ENCODE measurements at regions not wholly inside any gene's neighbourhood (a gene's known extent, or its start where the extent isn't known, plus 50 kb on each side); places are given as distances from the start of the nearest gene placed in this dataset.

DNA sequence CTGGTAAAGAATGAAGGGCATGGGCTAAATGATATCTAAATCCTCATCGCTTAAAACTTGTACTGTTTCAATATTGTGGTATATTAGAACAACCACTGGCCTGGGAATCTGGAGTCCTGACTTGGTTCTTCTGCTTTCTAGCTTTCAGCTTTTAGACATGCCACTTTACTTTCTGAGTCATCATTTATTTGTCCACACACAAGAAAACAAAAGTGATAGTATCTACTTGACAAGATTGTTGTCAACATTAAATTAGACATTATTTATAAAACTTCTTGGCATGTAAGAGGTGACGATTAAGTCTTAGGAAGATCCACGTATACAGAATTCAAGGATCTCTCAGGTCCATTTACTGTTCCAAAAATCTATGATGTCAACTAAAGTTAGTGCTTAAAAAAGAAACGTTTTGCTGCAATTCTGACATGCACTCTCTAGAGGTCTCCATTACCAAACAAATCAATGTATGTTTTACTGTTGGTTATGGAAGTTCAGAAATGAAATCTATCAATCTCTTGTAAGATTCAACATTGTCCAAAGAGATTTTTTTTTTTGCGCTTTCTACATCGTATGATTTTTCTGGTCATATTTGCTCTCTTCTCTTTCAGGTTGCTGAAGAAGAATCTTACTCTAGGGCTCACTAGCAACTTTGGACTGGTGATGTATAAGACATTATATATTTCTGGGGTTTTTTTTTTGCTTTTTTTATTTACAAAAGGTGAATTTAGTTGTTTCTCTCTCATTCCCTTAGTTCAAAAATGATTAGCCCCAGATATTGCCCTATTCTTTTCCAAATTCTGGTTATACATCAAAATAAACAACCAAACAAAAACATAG, 53.6 kb upstream of the DYNC1I1 start:
- DNase-seq (ENCODE audit: extremely low read depth, low read depth), result peak; percentile 19

DNA sequence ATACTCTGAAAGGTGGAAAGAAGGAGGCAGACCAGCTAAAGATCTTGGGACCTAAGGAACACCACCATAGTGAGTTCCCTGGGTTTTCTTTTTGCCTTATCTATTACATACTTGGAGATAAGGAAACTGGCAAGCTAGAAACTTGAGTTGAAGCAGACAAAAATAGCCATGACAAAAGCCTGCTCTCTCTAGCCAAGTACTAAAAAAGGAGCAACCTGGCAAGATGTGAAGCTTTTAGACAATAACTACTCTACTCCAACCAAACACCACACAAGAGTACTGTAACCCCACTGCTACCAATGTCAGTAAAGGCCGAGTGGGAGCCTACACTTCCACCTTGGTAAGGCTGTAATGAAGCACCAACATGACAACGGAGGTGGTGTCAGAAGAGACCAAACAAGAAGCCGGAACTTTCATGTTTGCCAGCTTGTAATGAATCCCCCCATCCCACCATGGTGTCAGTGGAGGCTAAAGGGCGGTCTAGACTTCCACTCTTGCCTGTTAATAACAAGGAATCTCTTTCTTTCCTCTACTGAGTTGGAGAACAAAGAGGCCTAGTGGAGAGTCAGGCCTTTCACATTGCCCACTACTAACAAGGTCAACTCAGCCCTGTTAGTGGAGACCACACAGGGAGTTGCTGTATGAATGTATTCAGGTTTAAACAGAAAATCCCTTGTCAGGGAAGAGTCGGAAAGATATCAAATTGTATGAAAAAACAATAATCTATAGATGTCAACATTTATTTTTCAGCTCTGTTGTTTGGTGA, 55.8 kb upstream of the DYNC1I1 start:
- no peak for DNase-seq (ENCODE audit: extremely low read depth, low read depth)

DNA sequence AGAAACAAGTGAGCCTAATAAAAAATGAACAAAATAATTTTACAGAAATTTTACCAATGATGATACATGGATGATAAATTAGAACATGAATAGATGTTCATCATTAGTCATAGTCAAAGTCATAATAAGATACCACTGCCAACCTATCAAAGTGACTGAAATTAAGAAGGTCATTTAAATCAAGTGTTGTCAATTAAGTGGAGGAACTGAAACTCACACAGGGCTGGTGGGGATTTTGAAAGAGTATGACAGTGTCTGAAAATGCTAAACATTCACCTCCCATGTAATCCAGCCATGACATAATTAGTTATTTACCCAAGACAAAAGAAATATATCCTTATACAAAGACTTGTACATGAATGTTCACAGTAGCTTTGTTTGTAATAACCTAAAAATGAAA, 57.1 kb upstream of the DYNC1I1 start:
- DNase-seq (ENCODE audit: extremely low read depth, low read depth), result no peak

DNA sequence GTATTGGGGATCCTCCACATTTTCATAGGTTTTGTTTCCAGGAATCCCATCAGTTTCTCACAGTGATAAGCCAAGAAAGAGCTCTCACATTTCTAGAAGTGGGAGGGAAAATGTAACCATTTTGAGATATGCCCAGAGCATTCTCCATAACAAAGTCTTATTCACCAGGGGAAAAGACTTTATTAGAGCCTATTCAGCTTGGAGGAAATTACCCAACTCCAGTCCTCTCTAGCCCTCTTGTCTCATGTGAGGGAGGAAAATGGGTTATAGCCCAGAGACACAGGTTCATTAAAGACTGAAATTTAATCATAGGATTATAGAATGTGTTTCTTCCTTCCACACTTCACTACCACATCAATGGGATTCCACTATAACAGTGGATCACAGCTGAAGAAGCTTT, 61.6 kb upstream of the DYNC1I1 start:
- DNase-seq (ENCODE audit: extremely low read depth, low read depth), result no peak

DNA sequence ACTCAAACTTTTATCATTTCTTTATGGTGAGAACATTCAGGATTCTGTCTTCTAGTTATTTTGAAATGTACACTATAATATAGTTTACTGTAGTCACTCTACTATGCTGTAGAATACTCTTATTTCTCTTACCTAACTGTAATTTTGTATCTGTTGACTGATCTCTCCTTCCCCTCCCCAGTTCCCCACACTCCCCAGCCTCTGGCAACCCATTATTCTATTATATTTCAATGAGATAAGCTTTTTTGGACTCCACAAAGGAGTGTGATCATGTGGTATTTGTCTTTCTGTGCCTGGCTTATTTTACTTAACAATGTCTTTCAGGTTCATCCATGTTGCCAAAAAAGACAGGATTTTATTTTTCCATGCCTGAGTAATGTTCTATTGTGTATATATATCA, 71.4 kb upstream of the DYNC1I1 start:
- no peak for DNase-seq (ENCODE audit: extremely low read depth, low read depth)

DNA sequence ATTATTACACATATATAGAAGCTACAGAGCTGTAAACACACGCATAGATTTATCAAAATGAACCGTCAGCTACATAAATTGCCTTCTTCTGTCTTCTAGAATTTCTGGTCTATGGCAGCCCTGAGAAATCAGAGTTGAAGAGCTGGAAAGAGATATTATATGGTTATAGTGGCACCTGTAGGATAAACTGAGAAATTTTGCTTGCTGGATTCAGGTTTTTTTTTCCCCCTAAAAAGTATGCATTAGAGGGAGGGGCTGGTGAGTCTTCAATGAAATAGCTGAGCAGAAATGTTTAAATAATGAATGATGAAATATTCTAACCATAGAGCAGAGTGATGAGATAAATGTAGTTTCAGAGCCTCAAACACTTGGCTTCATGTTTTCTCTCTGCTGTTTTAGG, 78.0 kb upstream of the DYNC1I1 start:
- DNase-seq (ENCODE audit: extremely low read depth, low read depth), result no peak

DNA sequence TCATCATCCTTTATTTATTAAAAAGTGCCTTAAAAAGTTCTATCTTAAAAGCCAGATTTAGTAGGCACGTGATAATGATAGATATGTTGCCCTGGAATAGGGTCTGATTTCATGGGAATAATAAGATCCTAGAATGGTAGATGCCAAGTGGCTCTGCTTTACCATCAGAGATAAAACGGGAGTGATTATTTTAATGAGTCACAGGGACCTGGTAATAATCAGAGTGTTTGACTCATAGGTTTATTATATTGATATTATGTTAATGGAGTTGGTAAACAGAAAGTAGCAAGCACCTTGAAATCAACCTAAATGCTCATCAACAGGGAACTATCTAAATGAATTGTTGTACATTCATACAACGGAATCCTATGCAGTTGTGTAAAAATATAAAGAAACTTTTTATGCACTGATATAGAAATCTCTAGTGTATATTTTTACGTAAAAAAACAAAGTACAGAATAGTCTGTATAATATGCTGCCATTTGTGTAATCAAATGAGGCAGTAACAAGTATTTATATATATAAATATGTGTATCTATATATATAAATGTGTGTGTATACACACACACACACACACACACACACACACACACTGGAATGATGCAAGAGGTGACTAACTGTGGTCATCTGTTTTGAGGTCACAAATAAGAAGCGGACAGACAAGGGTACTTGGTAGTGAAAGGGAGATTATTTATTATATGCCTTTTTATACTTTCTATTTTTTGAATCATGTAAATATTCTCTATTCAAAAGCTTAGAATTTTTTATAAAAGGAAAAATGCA, 78.6 kb upstream of the DYNC1I1 start:
- DNase-seq (ENCODE audit: extremely low read depth, low read depth), result peak; percentile 20

DNA sequence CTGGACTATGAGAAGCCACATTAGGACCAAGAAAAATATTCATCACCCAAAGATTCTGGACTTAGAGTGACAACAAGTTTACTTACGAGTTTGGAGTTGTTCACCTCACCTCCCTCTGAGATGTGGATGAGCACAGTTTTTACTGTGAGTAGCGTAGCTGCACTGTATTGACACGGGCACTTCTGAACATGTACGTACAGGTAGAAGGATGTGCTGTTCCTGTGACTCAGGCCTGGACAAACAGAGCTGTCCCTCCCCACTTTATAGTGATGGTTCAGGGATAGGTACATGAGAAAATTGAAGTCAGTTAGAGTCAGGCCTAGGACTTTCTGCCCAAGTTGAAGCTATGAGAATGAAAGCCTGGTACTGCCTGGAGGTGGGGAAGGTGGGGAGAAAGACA, 80.9 kb upstream of the DYNC1I1 start:
- DNase-seq (ENCODE audit: extremely low read depth, low read depth), result no peak

DNA sequence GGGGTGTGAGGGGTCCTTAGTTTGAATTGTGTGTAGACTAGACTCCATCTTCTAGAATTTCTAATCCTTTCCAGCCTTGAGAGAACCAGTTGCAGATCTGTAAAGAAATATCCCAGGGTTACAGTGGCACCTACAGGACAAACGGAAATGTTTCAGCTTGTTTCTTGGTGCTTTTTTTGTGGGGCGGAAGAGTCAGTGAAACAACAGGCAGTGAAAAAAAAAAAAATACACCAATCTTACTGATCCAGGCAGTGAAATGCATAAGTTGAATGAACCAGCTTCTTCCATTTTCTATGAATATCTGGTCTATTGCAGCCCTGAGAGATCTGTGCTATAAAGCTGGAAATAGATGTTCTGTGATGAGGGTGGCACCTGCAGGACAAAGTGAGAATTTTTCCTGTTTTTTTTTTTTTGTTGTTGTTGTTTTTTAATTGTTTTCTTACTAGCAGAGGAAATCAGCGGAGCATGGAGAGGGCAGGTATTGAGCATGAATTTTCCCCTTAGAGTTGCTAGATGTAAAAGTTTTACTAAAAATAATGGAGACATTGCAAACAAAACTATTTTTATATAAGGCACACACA, 81.9 kb upstream of the DYNC1I1 start:
- DNase-seq (ENCODE audit: extremely low read depth, low read depth), result peak; percentile 58

DNA sequence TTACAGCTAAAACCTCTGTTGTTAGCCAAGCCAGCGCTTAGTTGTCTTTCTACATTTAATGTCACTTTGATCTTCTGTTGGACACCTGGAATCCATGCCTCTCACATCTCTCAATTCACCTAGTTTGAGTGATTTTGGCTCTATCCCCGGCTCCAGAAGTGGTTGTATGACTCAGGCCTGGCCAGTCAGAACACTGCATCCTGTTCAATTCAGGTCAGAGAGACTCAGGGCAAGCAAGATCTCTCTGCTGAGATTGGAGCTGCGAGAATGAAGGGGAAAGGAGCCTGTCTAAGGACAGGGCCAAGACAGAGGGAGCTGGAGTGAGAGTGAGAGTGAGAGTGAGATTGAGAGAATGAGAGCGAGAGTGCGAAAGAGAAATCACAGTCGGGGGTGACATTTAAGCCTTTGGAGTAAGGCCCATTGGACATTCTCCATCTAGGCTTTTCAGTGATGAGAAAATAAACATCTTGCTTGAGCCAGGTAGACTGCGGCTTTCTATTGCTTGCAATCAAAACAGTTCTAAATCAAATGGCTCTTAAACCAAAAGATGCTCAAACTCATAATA, 83.3 kb upstream of the DYNC1I1 start:
- DNase-seq (ENCODE audit: extremely low read depth, low read depth), result no peak

DNA sequence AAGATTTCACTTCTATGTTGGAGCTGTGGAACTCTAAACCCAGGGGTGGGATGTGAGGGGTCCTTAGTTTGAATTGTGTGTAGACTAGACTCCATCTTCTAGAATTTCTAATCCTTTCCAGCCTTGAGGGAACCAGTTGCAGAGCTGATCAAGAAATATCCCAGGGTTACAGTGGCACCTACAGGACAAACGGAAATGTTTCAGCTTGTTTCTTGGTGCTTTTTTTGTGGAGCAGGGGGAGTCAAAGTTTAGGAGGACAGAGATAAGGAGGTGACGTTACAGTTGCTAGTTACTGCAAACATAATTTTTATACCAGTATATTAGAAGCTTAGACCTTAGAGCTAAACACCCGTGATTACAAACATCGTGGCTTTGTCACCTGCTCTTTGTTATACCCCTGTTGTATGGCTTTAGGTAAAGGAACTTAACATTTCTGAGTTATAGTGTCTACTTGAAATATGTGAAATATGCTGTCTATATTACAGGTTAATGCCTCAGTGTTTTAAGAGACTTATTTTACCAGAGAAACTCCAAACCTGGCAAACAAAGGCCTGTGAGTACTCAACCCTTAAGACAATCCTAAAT, 84.5 kb upstream of the DYNC1I1 start:
- DNase-seq (ENCODE audit: extremely low read depth, low read depth), result peak; percentile 49

DNA sequence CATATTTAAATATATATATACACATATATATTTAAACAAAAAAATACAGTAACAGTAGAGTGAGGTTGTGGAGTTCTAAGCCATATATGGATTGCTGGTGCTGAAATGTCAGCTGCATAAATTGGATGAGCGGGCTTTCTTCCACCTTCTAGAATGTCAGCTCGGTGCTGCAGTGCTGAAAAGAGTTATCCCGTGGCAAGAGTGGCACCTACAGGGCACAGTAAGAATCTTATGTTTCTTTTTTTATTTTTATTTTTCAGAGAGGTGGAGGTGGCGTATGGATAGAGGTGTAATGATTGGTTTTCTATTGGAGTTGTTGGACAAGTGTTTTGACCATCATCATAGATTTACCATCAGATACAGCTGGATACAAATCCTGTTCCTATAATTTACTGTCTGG, 86.2 kb upstream of the DYNC1I1 start:
- DNase-seq (ENCODE audit: extremely low read depth, low read depth), result peak; percentile 75

DNA sequence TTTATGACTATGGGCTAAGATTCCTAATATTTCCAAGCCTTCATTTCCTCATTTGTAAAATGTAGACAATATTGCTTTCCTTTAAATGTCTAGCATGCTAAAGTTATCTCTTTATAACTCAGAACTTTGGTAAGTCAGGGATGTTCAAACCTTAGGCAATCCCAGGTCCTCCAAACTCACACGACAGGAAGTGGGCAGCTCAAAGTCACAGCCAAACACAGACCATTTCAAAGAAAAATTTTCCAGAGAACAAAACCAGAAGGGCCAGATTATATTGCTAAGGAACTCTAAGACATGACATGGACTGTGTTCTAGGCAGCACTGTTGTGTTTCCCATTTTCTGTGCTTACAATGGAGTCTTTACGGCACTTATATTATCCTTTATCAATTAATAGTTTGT, 87.8 kb upstream of the DYNC1I1 start:
- DNase-seq (ENCODE audit: extremely low read depth, low read depth), result no peak

DNA sequence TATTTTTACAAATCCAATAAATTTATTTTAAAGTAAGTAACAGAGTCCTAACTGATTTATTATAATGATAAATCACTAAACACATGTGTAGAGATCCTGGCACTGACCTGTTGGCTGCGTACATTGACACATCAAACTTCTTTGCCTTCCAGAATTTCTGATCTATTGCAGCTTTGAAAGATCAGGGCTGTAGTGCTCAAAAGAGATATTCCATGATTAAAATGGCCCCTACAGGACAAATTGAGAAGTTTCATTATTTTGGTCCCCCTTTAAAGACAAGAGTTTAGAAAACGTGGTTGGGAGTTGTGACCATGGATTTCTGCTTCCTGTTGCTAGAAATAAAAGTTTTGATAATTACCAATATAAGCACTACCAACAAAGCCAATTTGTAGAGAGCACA, 87.7 kb upstream of the PDK4 start:
- peak; percentile 41 for DNase-seq (ENCODE audit: extremely low read depth, low read depth)

DNA sequence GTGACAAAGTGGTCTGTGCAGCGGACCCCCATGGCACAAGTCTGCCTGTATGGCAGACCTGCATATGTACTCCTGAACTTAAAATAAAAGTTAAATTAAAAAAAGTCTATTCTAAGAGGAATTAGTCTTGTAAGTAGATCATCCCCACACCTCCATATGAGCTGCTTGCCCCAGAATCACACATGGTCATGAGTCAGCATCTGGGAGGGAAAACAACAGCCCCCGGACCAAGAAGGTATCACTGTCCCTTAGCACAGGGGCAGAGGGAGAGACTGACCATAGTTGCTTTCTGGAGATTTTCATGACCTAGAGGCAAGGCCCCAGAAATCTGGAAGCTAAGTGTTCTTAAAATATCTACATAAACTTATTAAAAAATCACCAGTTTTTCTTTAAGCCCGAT, 86.6 kb upstream of the PDK4 start:
- DNase-seq (ENCODE audit: extremely low read depth, low read depth), result no peak

DNA sequence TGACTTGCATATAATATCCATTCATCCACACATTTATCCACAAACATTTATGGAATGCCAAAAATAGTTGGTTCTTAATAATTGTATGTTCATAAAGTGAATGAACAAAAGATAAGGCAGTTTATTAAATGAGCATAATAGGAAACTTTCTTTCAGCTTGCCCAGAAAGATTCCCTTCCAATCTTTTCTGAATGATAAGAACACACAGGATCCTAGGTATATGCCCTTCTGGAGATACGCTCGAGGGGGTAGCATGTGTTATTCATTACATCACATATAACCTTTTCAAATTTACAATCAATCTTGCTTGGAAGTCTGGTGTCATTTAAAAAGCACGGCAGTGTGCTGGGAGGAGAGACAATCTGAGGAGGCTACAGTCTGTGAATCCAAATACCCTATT, 80.4 kb upstream of the PDK4 start:
- DNase-seq (ENCODE audit: extremely low read depth, low read depth), result no peak

DNA sequence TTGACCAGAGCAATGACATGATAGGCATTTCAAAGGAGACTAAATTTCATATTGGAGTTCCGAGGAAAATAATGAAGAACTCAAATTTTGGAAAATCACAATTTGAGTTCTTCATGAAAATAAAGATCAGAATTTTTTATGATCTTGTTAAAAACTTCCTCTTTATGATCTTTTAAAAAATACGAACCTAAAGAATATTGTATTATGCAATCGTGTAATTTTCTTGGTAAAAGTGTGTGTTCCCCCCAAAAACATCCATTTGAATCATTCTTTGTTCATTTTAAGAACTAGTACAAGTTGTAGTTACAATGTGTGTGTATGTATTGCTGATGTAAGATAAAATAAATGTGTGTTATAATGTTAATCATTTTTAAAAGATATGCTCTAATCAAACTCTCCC, 79.3 kb upstream of the PDK4 start:
- DNase-seq (ENCODE audit: extremely low read depth, low read depth), result no peak

DNA sequence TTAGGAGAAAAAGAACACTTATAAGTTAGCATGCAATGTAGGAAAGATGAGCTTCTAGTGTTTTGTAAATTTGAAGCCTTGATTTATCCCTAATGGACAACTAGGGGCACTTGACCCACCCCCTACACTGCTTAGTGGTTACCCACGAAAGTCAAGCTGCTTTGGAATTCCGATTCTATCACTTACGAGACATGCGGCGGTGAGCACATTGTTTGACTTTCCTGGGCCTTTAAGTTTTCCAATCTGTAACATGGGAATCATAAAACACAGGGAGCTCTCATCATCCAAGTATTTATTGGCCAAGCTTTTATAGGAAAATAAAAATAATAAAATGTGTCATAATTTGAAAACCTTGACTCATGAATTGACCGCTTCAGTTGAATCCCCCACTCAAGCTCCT, 78.7 kb upstream of the PDK4 start:
- no peak for DNase-seq (ENCODE audit: extremely low read depth, low read depth)

DNA sequence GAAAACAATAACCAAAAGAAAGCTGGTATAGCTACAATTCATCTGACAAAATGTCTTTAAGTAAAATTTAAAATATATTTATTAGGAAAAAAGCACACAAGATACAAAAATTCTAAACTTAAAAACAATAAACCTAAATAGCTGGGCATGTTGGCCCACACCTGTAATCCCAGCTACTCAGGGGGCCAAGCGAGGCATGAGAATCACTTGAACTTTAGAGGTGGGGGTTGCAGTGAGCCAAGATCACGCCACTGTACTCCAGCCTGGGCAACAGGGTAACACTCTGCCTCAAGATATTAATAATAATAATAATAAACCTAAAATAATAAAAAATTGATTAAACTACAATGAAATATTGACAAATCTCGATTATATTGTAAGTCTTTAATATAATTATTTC, 77.8 kb upstream of the PDK4 start:
- no peak for DNase-seq (ENCODE audit: extremely low read depth, low read depth)

DNA sequence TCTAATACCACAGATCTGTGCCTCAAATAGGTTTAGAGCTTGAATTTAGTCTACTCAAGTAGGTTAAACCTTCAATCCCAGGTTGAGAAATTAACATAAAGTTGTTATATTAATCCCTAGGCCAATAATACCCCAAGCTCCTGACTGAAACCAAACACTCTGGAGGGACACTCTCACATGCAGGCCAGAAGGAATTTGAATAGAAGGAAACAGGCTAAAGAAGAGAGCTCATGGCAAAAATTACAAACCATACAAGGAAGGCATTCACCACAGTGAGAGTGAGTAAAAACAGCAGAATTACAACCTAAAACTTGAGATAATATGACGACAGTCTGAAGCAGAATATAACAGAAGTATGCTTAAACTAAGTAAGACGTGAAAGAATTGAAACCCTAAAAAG, 76.1 kb upstream of the PDK4 start:
- DNase-seq (ENCODE audit: extremely low read depth, low read depth), result no peak

Data from NCI-H460 (cell line).